ENCODE measurements at regions not wholly inside any gene's neighbourhood (a gene's known extent, or its start where the extent isn't known, plus 50 kb on each side); places are given as distances from the start of the nearest gene placed in this dataset.

GRCh38 chr4:129327637-129328036 lies 231.7 kb downstream of the C4orf33 start:
- TF ChIP-seq ZFP30 (CRISPR knock-in tag; IDR thresholded peaks at IDR 0.05) (no peak), ESRRG (CRISPR knock-in tag; IDR thresholded peaks at IDR 0.05) (no peak), CREB5 (CRISPR knock-in tag; IDR thresholded peaks at IDR 0.05; ENCODE audit: low read depth) (no peak), PATZ1 (CRISPR knock-in tag; IDR thresholded peaks at IDR 0.05; ENCODE audit: borderline replicate concordance) (no peak), POU6F1 (CRISPR knock-in tag; IDR thresholded peaks at IDR 0.05; ENCODE audit: borderline replicate concordance, low read depth) (no peak), GLIS3 (CRISPR knock-in tag; IDR thresholded peaks at IDR 0.05) (no peak), ZFP3 (CRISPR knock-in tag; IDR thresholded peaks at IDR 0.05) (no peak), ZNF565 (CRISPR knock-in tag; conservative IDR thresholded peaks at IDR 0.05; ENCODE audit: low read depth) (no peak), CSDC2 (CRISPR knock-in tag; IDR thresholded peaks at IDR 0.05) (no peak)
